Activated CD4-positive, alpha-beta T cell treated with anti-CD3 and anti-CD28 coated beads, Interleukin-2, amount 10 ng/mL, durations not matched to agents 24 days and 14 days (primary cell): ENCODE measurements at regions not wholly inside any gene's neighbourhood (a gene's known extent, or its start where the extent isn't known, plus 50 kb on each side); places are given as distances from the start of the nearest gene placed in this dataset.

Source experiments
- DNase-seq: peaks from one replicate; pipeline ENCODE4 v3.0.0; 2022
- H3K27ac Mint-ChIP-seq: one replicate; pipeline ENCODE4 v1.8.0; 2022; ENCODE audit warnings: mild to moderate bottlenecking, mixed read lengths
- H3K27me3 Mint-ChIP-seq: one replicate; pipeline ENCODE4 v1.8.0; 2022; ENCODE audit warnings: mixed read lengths
- H3K36me3 Mint-ChIP-seq: one replicate; pipeline ENCODE4 v1.8.0; 2022; ENCODE audit warnings: low read depth, mild to moderate bottlenecking, mixed read lengths
- H3K4me1 Mint-ChIP-seq: one replicate; pipeline ENCODE4 v1.8.0; 2021; ENCODE audit warnings: mixed read lengths
- H3K4me3 Mint-ChIP-seq: one replicate; pipeline ENCODE4 v1.8.0; 2022; ENCODE audit warnings: mild to moderate bottlenecking, moderate library complexity, mixed read lengths
- H3K9me3 Mint-ChIP-seq: one replicate; pipeline ENCODE4 v1.8.0; 2021; ENCODE audit warnings: mixed read lengths
- intact Hi-C: fragments of 100-400 bp; cut with micrococcal nuclease; formaldehyde crosslinking; loops from one replicate; pipeline ENCODE4 v1.15.1; 2023

DNA sequence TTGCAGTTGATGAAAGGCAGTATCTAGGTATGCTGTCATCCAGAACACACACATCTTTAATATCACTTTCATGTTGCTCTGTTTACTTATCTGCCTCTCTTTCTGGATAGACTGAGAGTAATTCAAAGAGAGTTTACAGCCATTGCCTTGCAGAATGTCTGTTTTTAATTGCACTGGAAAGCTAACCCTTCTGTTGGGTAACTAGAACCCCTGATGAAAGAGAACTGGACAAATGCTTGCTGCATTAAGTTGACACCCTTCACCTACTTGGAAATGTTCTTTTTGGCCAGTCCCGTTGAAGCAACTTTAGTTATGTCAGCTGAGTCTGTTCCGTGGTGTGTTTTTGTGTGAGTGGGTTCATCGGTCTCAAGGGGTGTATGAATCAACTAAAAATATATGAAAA is 383.8 kb upstream of the CITED2 start:
- intact Hi-C loops: no loop called here
- no peaks in the 10 kb centered on the region for H3K9me3 Mint-ChIP-seq
- no peak for DNase-seq
- H3K27me3 Mint-ChIP-seq: peaks cover 8% of the 10 kb centered on the region
- H3K4me3 Mint-ChIP-seq: no peak overlapping the region
- no peak overlapping the region for H3K27ac Mint-ChIP-seq
- no peaks in the 10 kb centered on the region for H3K4me1 Mint-ChIP-seq
- H3K36me3 Mint-ChIP-seq: no peaks in the 10 kb centered on the region

DNA sequence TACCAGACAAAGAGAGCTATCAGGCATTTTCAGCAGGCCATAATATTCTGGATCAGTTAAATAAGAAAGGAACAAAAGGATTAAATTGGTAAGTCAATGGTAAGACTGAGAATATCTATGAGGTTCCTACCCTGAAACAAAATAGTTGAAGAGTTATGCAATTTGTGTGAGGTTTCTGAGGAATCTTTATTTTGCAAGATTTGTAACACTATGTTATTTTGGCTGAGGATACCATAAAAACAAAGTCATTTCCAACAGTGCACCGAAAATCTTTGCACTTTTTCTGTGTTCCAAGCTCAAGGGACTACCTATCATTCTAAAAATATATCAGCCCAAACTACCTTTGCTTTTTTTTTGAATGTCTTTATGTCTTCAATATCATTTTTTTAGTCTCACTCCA is 383.3 kb upstream of the CITED2 start:
- Mint-ChIP-seq H3K36me3 (no peaks in the 10 kb centered on the region), H3K4me1 (no peaks in the 10 kb centered on the region), H3K9me3 (no peaks in the 10 kb centered on the region), H3K4me3 (no peak overlapping the region), H3K27ac (no peak overlapping the region), H3K27me3 (peaks cover 8% of the 10 kb centered on the region)
- DNase-seq: no peak
- intact Hi-C loops: no loop called here

DNA sequence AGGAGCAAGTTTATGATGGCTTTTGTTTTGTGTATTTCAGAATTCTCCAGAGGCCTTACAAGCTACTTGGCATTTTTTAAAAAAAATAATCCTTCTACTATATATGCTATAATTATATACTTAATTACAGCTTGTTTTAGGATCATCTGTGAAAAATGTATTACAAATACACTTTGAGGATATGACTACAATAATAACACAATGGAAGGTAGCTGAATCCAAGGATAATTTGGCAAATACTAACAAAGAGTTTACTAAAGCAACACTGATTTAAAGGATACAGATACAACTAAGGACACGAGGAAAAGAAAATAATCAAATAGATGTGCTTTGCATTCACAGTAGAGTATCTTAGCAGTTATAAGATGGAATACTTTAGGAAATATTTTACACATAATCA is 381.9 kb upstream of the CITED2 start:
- Mint-ChIP-seq H3K4me3 (no peak overlapping the region), H3K36me3 (no peaks in the 10 kb centered on the region), H3K27me3 (peaks cover 8% of the 10 kb centered on the region), H3K27ac (no peak overlapping the region), H3K4me1 (no peaks in the 10 kb centered on the region), H3K9me3 (no peaks in the 10 kb centered on the region)
- intact Hi-C loops: no loop called here
- DNase-seq: no peak

DNA sequence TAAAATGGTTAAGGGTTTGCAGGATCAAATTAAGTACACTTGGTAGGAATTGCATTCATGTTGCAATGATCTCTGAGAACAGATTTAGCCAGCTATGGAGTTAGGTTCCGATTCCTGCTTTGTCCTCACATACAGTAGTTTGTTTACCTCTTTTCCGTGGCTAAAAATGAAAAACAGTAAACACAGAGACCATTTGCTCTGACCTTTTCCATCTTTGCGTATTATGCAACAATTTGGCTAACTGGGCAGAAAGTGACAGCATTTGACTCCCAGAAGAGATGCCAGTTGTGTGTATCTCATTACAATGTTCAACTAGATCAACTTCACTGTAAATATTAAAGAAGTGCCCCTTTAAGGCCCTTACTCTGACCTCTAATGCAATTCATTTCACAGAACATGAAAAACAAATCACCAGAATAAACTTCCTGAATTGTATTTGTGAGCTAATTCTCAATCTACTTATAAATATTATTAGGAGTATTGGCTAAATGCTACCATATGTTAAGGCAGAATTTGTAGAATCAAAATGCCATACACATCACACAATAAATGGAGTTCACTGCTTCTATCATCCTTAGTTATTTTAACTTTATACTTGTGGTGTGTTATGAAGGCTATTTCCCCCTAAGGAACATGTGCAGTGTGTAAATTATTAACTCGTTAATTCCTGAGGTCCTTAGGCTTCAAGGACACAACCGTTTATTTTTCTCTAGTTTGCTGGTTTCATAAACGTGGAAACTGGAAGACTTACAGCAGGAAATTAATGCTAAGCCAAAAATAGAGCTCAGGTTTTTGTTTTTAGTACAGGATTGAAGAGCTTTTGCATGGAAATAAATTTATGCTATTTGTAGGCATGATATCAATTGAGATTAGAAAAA is 380.7 kb upstream of the CITED2 start:
- Mint-ChIP-seq H3K9me3 (no peaks in the 10 kb centered on the region), H3K36me3 (no peaks in the 10 kb centered on the region)
- intact Hi-C loops: no loop called here

DNA sequence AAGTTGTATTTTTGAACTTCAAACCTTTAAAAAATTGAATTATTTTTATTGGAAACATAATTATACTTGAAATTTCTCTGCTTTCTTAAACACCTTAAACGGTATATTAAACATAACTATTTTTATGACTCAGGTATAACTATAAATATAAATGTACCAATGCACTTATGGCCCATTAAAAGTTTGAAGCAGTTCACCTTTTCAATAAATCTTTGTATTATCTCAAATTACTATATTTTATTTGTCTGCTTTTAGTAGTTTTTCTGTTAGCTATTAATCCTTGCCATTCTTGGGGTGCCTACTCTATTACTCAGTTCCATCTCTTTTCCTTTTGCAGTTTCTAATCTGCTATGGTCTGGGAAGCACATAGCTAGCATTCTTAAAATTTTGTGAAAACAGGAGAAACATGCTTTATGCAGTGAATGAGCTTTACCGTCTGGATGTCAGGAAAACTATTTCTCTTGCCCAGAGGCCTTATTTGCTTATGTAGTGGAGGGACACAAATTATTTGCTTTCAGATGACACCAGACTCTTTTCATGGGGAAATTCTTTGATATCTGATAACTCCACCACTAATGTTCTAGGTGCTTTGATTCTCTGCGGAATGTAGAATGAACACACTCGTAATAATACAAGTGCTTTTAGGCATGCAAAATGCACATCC is 378.9 kb upstream of the CITED2 start:
- intact Hi-C loops: no loop called here
- Mint-ChIP-seq H3K36me3 (no peaks in the 10 kb centered on the region), H3K27ac (no peak overlapping the region), H3K4me3 (no peak overlapping the region), H3K4me1 (no peaks in the 10 kb centered on the region), H3K27me3 (peaks cover 5% of the 10 kb centered on the region), H3K9me3 (no peaks in the 10 kb centered on the region)
- no peak for DNase-seq

More for the DNA sequence above, 380.7 kb upstream of the CITED2 start:
- no peak overlapping the region for H3K27ac Mint-ChIP-seq
- peaks cover 8% of the 10 kb centered on the region for H3K27me3 Mint-ChIP-seq
- DNase-seq: no peak
- no peaks in the 10 kb centered on the region for H3K4me1 Mint-ChIP-seq
- H3K4me3 Mint-ChIP-seq: no peak overlapping the region

DNA sequence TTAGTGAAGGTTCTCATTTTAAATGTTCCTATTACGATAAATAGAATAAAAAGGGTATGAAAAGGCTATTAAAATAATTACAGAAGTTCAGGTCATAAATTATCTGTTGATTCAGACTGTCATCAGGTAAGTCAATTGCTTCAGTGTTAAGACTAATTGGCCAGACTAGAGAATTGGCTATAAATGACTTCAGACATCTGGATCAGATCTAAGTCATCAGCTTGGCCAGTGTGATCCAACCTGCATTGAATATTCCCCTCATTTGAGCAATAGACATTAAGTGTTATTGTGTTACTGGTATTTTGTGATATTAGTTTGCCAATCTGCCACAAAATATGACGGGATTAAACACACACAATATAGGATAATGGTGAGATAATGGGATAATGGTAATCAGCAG is 377.6 kb upstream of the CITED2 start:
- no peak overlapping the region for H3K27ac Mint-ChIP-seq
- H3K9me3 Mint-ChIP-seq: no peaks in the 10 kb centered on the region
- peaks cover 5% of the 10 kb centered on the region for H3K27me3 Mint-ChIP-seq
- DNase-seq: no peak
- H3K4me1 Mint-ChIP-seq: no peaks in the 10 kb centered on the region
- H3K36me3 Mint-ChIP-seq: no peaks in the 10 kb centered on the region
- intact Hi-C loops: no loop called here
- H3K4me3 Mint-ChIP-seq: no peak overlapping the region

DNA sequence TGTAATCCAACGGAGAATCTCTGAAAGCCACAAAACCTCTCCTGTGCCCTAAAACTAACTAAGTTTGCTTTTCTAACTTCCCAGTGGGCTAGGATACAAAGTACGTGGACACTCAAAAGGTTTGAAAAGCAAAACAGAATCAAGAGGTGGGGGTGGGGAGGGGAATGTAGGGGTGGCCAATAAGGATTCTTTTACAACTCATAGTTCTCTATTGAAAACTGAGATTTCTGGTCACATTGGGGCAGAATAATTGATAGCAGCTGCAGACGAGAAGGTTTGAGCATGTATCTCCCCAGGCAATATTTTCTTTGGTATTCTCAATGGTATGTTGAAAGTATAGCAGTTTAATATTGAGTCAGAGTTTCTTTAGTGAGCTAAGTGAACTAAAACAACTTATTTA is 376.7 kb upstream of the CITED2 start:
- Mint-ChIP-seq H3K36me3 (no peaks in the 10 kb centered on the region), H3K4me1 (no peaks in the 10 kb centered on the region), H3K4me3 (no peak overlapping the region), H3K9me3 (no peaks in the 10 kb centered on the region), H3K27ac (no peak overlapping the region), H3K27me3 (peaks cover 4% of the 10 kb centered on the region)
- DNase-seq: no peak
- intact Hi-C loops: no loop called here

DNA sequence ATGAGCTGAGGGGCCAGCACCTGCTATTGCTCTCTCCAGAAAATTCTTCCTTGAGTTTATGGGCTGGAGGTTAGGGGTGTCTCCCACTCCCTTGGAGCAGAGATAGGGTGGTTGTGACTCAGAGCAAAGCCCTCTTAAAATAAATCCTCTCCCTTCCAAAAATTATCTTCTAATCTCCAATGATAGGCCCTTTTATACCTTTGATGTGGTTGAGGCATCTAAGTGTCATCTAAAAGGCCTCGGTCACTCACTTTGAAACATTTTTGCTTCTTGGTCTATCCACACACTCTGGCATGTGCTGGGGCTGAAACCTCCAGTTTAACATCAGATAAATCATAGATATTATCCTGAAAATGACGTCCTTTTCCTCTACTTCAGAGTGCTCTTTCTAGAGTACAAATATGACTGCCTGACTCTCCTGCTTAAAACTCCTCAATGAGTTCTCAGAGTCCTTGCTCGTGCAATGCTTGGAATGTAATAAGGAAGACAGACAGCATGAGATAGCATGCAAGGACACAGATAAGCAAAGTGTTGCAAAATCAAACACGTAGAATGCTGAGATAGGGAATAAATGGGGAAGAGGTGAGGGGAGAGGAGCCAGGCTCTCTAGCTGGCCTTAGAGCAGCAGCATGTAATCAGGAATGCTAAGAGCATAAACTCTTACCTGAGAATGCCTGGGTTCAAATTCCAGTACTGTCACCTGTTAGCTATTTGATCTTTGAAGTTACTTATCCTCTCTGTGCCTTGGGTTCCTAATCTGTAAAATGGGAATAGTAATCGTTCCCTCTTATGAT is 374.1 kb upstream of the CITED2 start:
- H3K27ac Mint-ChIP-seq: no peak overlapping the region
- H3K36me3 Mint-ChIP-seq: no peaks in the 10 kb centered on the region
- peaks cover 7% of the 10 kb centered on the region for H3K27me3 Mint-ChIP-seq
- H3K4me1 Mint-ChIP-seq: no peaks in the 10 kb centered on the region
- H3K9me3 Mint-ChIP-seq: no peaks in the 10 kb centered on the region
- DNase-seq: no peak
- intact Hi-C loops: no loop called here
- H3K4me3 Mint-ChIP-seq: no peak overlapping the region

DNA sequence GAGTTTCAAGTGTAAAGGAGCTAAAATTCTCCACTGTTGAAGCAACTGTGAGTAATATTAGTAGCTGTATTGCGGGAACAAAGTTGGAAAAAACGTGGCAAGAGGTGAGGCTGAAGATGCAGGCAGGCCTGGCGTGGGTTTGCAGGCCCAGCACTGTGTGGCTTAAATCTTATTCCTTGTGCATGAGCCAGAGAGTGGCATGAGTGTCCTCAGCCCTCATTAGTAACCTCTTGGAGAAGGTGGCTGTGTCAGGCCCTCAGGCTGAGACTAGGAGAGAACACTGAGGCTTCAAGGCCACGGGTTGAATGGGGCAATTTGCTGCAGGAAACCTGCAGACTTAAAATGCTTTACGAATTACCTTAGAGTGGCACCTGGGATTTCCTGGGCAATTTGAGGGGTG is 372.7 kb upstream of the CITED2 start:
- no peaks in the 10 kb centered on the region for H3K9me3 Mint-ChIP-seq
- no peak overlapping the region for H3K27ac Mint-ChIP-seq
- peaks cover 9% of the 10 kb centered on the region for H3K27me3 Mint-ChIP-seq
- H3K4me1 Mint-ChIP-seq: no peaks in the 10 kb centered on the region
- no peak overlapping the region for H3K4me3 Mint-ChIP-seq
- DNase-seq: no peak
- no peaks in the 10 kb centered on the region for H3K36me3 Mint-ChIP-seq
- intact Hi-C loops: no loop called here

DNA sequence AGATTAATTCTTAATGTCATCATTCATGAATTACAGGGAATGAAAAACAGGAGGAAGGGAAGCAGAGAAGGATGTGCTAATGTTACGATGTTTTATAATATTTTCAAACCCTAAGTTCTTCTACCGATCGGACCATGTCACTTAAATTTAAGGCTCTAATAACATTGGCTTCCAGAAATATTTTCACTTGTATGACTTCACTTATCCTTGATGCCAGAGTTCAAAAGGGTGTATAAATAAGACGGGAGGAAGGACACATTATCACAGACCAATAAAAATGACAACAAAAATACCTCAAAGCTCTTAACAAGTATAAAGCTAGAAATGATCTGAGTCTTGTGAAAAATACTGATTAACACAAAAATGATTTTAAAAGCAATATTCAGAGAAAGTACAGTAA is 370.4 kb upstream of the CITED2 start:
- DNase-seq: no peak
- Mint-ChIP-seq H3K4me3 (no peak overlapping the region), H3K4me1 (no peaks in the 10 kb centered on the region), H3K36me3 (no peaks in the 10 kb centered on the region), H3K9me3 (no peaks in the 10 kb centered on the region), H3K27me3 (peaks cover 12% of the 10 kb centered on the region), H3K27ac (no peak overlapping the region)
- intact Hi-C loops: no loop called here

DNA sequence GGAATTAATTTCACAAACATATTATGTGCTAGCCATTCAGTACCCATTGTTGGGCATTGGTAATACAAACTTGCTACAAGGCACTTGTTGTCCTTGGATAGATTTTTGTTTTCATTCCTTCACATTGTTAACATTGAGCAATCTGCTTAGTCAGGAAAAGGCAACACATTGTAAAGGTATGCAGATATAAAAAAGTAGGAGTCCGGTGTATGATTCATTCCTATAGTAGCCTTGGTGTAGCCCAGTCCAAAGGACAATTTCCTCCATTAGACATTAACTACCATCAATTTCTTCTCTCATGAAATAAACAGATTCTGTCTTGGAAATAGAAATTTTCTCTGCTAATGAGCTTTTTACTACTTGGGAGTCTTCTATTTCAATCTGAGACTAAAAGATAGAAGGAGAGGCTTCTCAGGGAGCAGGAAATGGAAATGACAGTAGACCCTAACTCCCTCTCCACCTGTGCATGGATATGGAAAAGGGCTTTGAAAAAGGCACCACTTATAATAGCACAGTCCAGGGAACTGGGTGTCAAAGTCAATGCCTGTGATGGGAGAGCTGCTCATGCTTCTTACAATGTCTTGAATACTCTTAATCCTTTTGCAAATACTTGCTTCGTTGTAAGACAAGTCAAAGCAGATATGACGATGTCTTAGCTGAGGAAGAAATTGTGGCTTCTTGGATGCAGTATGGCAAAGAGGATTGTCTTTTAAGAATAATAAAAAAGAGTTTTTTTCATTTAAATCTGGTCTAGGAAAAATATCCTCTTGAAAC is 369.4 kb upstream of the CITED2 start:
- Mint-ChIP-seq H3K36me3 (no peaks in the 10 kb centered on the region), H3K4me1 (no peaks in the 10 kb centered on the region), H3K9me3 (no peaks in the 10 kb centered on the region), H3K4me3 (no peak overlapping the region), H3K27ac (no peak overlapping the region), H3K27me3 (peaks cover 14% of the 10 kb centered on the region)
- intact Hi-C loops: no loop called here
- DNase-seq: no peak

DNA sequence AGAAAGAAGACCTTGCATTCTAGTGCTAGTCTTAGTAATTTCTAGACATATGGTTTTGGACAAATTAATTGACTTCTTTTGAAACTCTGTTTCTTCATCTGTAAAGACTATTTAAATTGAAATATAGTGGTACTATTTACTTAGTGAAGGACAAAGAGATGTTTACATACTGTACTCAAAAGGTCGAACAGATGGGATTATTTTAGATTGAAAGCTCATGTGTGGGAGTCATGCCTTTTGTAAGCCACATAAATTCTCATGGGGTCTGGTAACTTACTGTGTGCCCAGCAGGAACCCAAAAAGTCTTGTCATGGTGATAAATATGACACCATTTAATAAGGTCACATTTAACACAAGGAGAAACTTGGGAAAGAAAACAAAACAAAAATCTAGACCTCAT is 368.2 kb upstream of the CITED2 start:
- Mint-ChIP-seq H3K36me3 (no peaks in the 10 kb centered on the region), H3K9me3 (no peaks in the 10 kb centered on the region), H3K4me3 (no peak overlapping the region), H3K27me3 (peaks cover 15% of the 10 kb centered on the region), H3K27ac (no peak overlapping the region), H3K4me1 (no peaks in the 10 kb centered on the region)
- intact Hi-C loops: no loop called here
- DNase-seq: no peak

DNA sequence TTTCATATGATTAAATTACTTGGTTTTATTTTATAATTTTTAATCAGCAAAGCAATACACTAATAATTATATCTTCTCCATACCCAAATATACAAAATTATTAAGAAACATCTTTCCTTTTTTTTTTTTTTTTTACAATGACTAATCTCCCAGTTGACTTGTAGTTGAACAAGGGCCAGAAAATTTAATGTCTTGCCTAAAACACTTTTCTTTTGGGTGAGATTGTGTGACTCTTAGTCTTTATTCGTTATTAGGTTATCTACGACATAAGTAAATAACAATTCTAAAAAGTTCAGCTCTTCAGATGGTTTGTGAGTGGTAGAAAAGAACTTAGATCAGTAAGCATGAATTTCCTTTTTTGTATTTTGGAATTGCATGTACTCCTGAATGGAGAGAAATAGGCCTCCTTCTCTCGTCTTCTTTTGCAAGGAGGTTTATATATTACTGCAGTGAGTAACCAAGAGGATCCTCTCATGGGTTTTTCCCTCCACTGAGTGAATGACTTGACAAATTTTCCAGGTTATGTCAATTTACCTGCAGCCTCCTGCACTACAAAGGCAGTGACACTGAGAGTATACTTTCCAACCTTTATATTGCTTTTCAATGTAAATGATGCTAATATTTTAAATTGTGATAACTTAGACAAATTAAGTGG is 364.5 kb upstream of the CITED2 start:
- DNase-seq: no peak
- Mint-ChIP-seq H3K36me3 (no peaks in the 10 kb centered on the region), H3K27me3 (peaks cover 9% of the 10 kb centered on the region), H3K4me1 (no peaks in the 10 kb centered on the region), H3K27ac (no peak overlapping the region), H3K4me3 (no peak overlapping the region), H3K9me3 (no peaks in the 10 kb centered on the region)
- intact Hi-C loops: no loop called here
